ENCODE measurements at regions not wholly inside any gene's neighbourhood (a gene's known extent, or its start where the extent isn't known, plus 50 kb on each side); places are given as distances from the start of the nearest gene placed in this dataset.
"Not testable (repeated sequence)": the region's sequence is repeated elsewhere in the genome, so short reads cannot be mapped to it uniquely, and the experiment has no call there.

DNA sequence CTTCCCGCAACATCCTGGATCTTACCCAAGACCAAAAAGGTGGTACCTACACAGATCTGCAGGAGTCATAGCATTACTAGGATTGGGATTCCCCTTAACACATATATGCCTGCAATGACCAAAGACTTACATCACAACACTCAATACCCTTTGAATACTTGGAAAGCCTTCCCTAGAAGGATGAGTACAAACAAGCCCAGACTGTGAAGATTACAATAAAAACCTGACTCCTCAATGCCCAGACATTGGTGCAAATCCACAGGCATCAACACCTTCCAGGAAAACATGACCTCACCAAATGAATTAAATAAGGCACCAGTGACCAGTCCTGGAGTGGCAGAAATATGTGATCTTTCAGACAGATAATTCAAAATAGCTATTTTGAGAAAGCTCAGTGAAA, 326.8 kb downstream of the TBL1XR1 start:
- peaks cover 5% of the 10 kb centered on the region for H3K9me3 Mint-ChIP-seq
- no peak overlapping the region for H3K27ac Mint-ChIP-seq
- H3K4me1 Mint-ChIP-seq (ENCODE audit: low read depth): peaks cover 4% of the 10 kb centered on the region
- no peak for DNase-seq
- H3K27me3 Mint-ChIP-seq: no peaks in the 10 kb centered on the region
- no peak overlapping the region for H3K4me3 Mint-ChIP-seq
- no peaks in the 10 kb centered on the region for H3K36me3 Mint-ChIP-seq (ENCODE audit: low read depth)

DNA sequence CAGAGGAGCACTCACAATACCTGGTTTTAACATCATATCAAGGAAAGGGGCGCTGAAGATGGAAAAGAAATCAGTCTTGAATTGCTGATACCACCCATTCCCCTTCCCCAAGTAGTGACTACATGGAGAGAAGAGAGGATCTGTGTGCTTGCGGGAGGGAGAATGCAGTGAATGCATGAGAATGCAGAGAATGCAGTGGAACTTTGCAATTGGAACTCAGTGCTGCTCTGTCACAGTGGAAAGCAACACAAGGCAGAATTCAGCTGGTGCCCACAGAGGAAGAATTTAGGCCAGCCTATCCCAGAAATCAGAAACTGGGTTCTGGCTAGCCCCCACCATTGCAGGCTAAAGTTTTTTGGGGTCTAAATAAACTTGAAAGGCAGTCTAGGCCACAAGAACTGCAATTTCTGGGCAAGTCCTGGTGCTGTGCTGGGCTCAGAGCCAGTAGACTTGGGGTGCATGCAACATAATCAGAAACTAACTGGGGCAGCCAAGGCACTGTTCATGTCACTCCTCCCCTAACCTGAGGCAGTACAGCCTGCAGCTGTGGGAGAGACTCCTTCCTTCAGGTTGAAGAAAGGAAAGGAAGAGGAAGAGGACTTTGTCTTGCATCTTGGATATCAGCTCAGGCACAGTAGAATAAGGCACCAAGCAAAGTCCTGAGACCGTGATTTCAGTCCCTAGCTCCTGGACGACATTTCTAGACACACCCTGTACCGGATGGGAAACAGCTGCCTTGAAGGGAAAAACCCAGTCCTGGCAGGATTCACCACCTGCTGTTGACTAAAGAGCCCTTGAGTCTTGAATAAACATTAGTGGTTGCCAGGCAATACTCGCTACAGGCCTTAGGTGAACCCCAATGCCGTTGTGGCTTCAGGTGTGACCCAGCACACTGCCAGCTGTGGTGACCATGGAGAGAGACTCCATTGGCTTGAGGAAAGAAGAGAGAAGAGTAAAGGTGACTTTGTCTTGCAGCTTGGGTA, 329.3 kb downstream of the TBL1XR1 start:
- Mint-ChIP-seq H3K27ac (no peak overlapping the region), H3K27me3 (peaks cover 5% of the 10 kb centered on the region), H3K36me3 (ENCODE audit: low read depth) (no peaks in the 10 kb centered on the region), H3K9me3 (peaks cover 5% of the 10 kb centered on the region), H3K4me3 (no peak overlapping the region), H3K4me1 (ENCODE audit: low read depth) (peaks cover 2% of the 10 kb centered on the region)
- no peak for DNase-seq

DNA sequence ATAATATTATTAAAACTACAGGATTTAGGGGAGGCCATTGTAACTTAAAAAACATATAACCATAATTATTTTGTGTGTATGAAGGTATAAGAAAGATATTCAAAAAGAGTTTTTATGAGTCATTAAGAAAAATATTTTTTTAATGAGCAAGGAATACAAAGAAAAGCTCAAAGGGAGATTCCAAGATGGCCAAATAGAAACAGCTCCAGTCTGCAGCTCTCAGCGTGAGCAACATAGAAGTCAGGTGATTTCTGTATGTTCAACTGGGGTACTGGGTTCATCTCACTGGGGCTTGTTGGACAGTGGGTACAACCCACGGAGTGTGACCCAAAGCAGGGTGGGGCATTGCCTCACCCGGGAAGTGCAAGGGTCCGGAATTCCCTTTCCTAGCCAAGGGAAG, 336.1 kb downstream of the TBL1XR1 start:
- no peak for DNase-seq
- H3K9me3 Mint-ChIP-seq: no peaks in the 10 kb centered on the region
- no peak overlapping the region for H3K4me3 Mint-ChIP-seq
- H3K27me3 Mint-ChIP-seq: peaks cover 17% of the 10 kb centered on the region
- H3K36me3 Mint-ChIP-seq (ENCODE audit: low read depth): no peaks in the 10 kb centered on the region
- no peaks in the 10 kb centered on the region for H3K4me1 Mint-ChIP-seq (ENCODE audit: low read depth)
- H3K27ac Mint-ChIP-seq: no peak overlapping the region

DNA sequence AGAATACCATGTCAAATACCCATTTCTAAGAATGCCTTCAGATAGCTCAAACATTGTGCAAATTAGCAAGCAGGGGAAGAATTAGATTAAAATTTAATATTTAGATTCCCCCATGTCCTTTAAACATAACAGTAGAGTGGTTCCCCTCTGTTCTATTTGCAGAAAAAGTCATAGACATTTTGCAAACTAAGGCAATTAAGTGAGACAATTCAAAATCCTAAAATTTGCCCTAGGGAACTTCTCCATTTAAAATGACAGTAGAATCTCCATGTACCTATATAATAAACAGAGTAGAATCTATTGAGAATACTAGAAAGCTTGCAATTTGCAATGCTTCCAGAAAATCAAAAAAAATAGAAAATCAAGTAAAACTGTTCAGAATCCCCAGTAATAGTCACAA, 340.6 kb downstream of the TBL1XR1 start:
- Mint-ChIP-seq H3K4me1 (ENCODE audit: low read depth) (no peaks in the 10 kb centered on the region), H3K27ac (no peak overlapping the region), H3K27me3 (peaks cover 13% of the 10 kb centered on the region), H3K36me3 (ENCODE audit: low read depth) (no peaks in the 10 kb centered on the region), H3K9me3 (no peaks in the 10 kb centered on the region), H3K4me3 (no peak overlapping the region)
- DNase-seq: no peak

DNA sequence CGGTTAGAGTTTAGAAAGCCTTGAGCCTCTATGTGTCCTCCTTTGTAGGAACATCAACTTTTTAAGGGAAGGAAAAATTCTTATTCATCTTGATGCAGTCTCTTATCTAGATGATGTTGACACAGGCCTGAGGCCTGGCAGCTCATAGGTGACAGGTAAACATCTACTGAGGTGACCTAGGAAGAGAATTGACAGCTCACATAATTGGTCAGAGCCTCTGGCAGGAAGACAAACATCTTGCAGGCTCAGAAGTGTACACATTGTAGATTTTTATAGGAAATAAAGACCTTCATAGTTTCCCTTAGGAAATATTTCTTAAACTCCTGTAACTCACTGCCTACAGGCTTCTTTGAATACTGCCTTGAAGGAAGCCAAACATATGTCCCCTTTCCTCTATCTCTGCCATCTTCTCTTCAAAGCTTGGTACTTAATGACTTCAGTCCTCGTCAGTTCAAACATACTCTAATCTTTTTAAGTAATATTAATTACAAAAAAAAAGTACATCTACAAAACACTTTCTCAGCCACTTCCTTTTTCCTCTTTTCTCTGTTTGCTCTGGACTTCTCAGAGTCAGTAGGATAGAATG, 341.3 kb downstream of the TBL1XR1 start:
- Mint-ChIP-seq H3K27me3 (peaks cover 13% of the 10 kb centered on the region), H3K9me3 (no peaks in the 10 kb centered on the region), H3K4me1 (ENCODE audit: low read depth) (no peaks in the 10 kb centered on the region), H3K27ac (no peak overlapping the region), H3K36me3 (ENCODE audit: low read depth) (no peaks in the 10 kb centered on the region), H3K4me3 (no peak overlapping the region)
- no peak for DNase-seq

DNA sequence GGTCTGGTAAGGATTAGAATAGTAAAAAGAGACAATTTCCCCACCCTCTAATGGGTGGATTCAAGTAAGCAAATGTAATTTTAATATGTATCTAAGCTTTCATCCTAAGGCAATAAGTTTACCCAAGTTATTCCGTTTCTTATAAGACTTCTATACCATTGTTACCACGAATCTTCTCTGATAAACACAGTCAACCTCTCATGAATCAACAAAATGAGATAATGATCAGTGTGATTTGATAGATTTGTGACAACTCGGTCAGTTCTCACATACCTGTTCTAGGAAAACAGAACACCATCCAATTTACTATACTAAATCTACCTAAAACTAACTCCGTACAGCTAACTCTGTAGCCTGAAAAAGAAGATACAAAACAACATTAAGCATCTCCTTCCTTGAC, 342.1 kb downstream of the TBL1XR1 start:
- no peak for DNase-seq
- Mint-ChIP-seq H3K36me3 (ENCODE audit: low read depth) (no peaks in the 10 kb centered on the region), H3K27ac (no peak overlapping the region), H3K4me1 (ENCODE audit: low read depth) (no peaks in the 10 kb centered on the region), H3K27me3 (peaks cover 17% of the 10 kb centered on the region), H3K4me3 (no peak overlapping the region), H3K9me3 (no peaks in the 10 kb centered on the region)

DNA sequence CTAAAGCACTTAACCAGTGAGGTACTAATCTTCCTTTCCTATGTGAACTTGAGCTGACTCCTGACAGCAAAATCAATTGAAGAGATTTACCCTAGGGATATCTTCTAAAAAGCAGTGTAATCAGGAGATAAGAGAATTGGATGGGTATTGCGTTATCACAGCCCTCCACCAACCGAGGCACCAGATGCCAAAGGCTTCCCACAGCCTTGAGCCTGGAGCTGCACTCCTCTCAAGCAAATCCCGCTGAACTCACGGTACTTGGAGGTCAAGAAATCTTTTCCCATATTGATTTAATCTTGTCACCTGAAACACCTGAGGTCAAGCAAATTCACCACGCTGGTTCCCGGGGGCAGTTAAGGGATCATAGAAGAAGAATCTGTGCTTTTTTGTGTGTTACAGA, 346.8 kb downstream of the TBL1XR1 start:
- no peaks in the 10 kb centered on the region for H3K36me3 Mint-ChIP-seq (ENCODE audit: low read depth)
- H3K27ac Mint-ChIP-seq: no peak overlapping the region
- peaks cover 10% of the 10 kb centered on the region for H3K27me3 Mint-ChIP-seq

DNA sequence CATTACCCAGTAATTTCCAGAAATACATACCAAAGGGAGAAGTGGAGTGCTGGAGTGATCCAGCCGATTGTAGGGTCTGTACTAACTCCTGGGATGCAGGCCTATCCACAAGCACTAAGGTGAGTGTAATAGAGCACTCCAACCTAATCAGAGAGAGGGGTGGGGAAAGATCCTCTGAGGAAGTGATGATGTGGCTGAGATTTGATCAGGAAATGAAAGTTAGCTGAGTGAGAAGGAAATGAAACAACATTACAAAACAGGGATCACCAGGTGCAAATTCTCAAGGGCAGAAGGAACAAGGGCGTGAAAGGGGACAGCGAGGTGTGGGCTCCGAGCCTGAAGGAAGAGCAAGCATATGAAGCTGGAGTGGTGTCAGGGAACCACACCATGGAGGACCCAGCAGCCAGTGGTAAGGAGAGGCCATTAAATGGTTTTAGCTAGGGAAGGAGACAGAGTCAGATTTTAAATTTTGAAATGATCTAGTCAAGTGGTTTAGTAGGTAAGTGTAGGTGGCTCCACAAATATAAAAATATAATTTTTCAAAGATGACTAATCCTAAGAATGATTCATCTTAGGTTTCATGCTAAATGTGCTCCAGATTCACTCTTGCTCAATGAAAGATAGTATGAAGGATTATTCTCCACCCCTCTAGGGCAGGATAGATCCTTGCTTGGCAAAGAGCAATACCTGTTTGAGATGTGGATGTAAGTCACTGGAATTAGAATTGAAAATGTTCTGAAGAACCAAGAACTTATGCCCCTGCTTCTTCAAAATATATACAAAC, 348.7 kb downstream of the TBL1XR1 start:
- Mint-ChIP-seq H3K9me3 (no peaks in the 10 kb centered on the region), H3K27ac (no peak overlapping the region), H3K36me3 (ENCODE audit: low read depth) (no peaks in the 10 kb centered on the region), H3K27me3 (peaks cover 8% of the 10 kb centered on the region), H3K4me3 (no peak overlapping the region), H3K4me1 (ENCODE audit: low read depth) (no peaks in the 10 kb centered on the region)
- no peak for DNase-seq

More for the DNA sequence above, 346.8 kb downstream of the TBL1XR1 start:
- Mint-ChIP-seq H3K9me3 (no peaks in the 10 kb centered on the region), H3K4me3 (no peak overlapping the region), H3K4me1 (ENCODE audit: low read depth) (no peaks in the 10 kb centered on the region)
- no peak for DNase-seq

DNA sequence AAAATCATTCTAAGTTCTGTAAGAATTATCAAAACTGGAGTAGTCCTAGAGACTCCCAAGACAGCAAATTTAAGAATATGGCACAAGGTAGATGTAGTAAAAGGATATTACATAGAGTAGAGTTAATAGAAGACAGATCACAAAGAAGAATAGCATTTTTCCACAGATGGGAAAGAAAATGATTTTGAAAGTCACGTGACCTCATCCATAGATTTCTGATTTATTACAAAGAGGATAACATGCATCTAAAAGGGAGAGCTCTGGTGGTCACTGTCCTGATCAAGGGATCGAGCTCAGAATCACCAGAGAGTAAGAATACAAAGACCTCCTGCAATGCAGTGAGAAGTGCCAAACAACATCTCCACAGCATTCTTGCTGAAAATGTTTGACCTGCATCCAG, 354.4 kb downstream of the TBL1XR1 start:
- H3K4me1 Mint-ChIP-seq (ENCODE audit: low read depth): no peaks in the 10 kb centered on the region
- DNase-seq: no peak
- H3K9me3 Mint-ChIP-seq: no peaks in the 10 kb centered on the region
- peaks cover 7% of the 10 kb centered on the region for H3K27me3 Mint-ChIP-seq
- H3K36me3 Mint-ChIP-seq (ENCODE audit: low read depth): no peaks in the 10 kb centered on the region
- H3K4me3 Mint-ChIP-seq: no peak overlapping the region
- H3K27ac Mint-ChIP-seq: no peak overlapping the region

DNA sequence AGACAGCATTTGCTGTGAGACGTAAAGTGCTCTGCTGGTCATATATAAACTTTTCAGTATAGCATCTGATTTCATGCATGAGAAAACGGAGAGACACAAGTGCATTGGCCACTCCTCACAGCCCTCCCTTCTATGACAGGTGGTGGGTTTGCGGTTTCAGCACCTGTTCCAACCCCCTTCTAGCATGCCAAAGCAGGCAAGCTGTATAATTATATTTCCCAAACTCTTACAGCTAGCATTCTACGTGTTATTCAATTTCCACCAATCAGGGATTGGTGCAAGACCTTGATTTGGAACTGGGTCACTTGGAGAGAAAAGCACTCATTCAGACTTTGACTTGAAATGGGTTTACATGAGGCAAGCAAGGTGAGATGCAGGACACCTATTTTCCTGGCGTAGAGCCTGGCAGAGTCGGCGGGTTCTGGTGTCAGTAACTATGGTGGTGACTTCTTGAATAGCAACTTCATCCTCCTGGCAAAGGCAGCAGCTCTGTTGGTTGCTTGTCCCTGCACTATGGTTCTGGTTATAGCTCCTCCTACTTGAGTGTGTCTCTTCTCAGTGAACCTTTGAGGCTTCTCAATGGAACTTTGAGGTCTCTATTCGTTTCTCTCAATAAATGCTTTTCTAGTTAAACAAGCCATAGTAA, 356.5 kb downstream of the TBL1XR1 start:
- H3K9me3 Mint-ChIP-seq: no peaks in the 10 kb centered on the region
- no peaks in the 10 kb centered on the region for H3K36me3 Mint-ChIP-seq (ENCODE audit: low read depth)
- DNase-seq: no peak
- no peaks in the 10 kb centered on the region for H3K4me1 Mint-ChIP-seq (ENCODE audit: low read depth)
- peaks cover 7% of the 10 kb centered on the region for H3K27me3 Mint-ChIP-seq
- H3K27ac Mint-ChIP-seq: no peak overlapping the region
- H3K4me3 Mint-ChIP-seq: no peak overlapping the region

DNA sequence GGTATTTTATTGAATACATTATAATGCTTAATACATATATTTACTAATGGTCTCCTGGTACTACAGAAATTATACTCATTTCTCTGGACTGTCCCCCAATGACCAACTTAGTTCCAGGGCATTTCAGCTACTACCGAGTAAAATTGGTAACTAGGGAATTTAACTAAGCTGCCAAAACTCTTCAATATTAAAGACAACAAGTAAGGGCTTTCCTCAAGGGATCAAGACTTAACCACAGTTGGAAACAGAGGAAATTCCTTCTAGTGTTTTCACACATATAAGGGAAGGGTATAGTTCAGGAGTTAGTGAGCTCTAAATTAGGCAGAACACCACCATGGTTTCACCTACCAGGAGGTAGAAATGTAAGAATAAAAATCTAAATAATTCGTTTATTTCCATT, 357.4 kb downstream of the TBL1XR1 start:
- no peak overlapping the region for H3K27ac Mint-ChIP-seq
- H3K27me3 Mint-ChIP-seq: peaks cover 4% of the 10 kb centered on the region
- no peak for DNase-seq
- no peak overlapping the region for H3K4me3 Mint-ChIP-seq
- H3K4me1 Mint-ChIP-seq (ENCODE audit: low read depth): no peaks in the 10 kb centered on the region
- no peaks in the 10 kb centered on the region for H3K9me3 Mint-ChIP-seq
- H3K36me3 Mint-ChIP-seq (ENCODE audit: low read depth): no peaks in the 10 kb centered on the region

DNA sequence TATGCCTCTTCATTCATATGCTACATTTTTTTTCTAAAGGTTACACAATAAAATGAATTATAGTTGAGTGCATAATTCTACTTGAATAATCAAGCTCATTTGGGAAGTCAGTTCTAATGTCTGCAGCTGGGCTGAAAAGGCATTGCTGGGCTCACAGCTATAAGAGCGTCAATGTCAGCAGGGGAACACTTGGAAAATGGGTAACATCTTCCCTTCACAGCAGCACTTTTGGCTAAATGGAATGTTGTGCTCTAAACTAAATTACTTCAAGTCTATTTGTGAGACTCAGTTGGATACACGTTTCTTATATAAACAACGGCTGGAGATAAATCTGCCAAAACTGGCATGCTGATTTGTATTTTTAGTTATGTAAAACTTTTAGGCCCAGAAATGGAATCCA, 357.8 kb downstream of the TBL1XR1 start:
- Mint-ChIP-seq H3K36me3 (ENCODE audit: low read depth) (no peaks in the 10 kb centered on the region), H3K27me3 (peaks cover 3% of the 10 kb centered on the region), H3K4me1 (ENCODE audit: low read depth) (no peaks in the 10 kb centered on the region), H3K4me3 (no peak overlapping the region), H3K27ac (no peak overlapping the region), H3K9me3 (no peaks in the 10 kb centered on the region)
- DNase-seq: no peak

DNA sequence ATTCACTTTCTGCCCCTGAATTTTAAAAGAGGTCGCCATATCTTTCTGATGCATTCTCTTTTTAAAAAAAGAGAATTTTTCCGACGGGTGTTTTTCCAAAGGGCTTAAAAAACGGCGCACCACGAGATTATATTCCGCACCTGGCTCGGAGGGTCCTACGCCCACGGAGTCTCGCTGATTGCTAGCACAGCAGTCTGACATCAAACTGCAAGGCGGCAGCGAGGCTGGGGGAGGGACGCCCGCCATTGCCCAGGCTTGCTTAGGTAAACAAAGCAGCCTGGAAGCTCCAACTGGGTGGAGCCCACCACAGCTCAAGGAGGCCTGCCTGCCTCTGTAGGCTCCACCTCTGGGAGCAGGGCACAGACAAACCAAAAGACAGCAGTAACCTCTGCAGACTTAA, 370.0 kb downstream of the TBL1XR1 start:
- H3K4me1 Mint-ChIP-seq (ENCODE audit: low read depth); H3K27me3 Mint-ChIP-seq; H3K4me3 Mint-ChIP-seq; H3K9me3 Mint-ChIP-seq; DNase-seq; H3K27ac Mint-ChIP-seq; H3K36me3 Mint-ChIP-seq (ENCODE audit: low read depth): not testable (repeated sequence)

DNA sequence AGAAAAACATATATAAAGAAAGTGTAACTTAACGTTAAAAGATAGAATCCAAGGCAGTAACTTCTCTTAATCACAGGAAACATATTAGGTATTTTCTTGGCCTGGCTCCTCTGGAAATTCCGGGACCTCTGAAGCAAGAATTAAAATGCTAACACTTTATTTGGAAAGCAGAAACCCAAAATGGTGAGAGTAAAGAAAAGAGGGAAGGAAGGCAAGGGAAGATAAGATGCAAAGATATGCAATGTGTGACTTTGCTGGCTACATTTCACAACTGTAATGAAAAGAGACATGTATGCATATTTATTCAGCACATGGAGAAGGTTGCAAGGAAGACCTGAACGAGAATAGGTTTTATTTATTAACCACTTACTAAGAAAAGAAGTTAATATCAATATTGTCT, 372.5 kb downstream of the TBL1XR1 start:
- peaks cover 2% of the 10 kb centered on the region for H3K9me3 Mint-ChIP-seq
- H3K4me3 Mint-ChIP-seq: no peak overlapping the region
- DNase-seq: no peak
- no peaks in the 10 kb centered on the region for H3K4me1 Mint-ChIP-seq (ENCODE audit: low read depth)
- no peaks in the 10 kb centered on the region for H3K36me3 Mint-ChIP-seq (ENCODE audit: low read depth)
- H3K27me3 Mint-ChIP-seq: peaks cover 10% of the 10 kb centered on the region
- H3K27ac Mint-ChIP-seq: no peak overlapping the region
